OCI-LY3 (cell line): ENCODE measurements at regions not wholly inside any gene's neighbourhood (a gene's known extent, or its start where the extent isn't known, plus 50 kb on each side); places are given as distances from the start of the nearest gene placed in this dataset.

Source experiments
- H2AFZ ChIP-seq: fragments of 200-600, 300-600 bp; shearing (Covaris generic); 2 replicates; pipeline ENCODE4 v1.6.0; 2014; ENCODE audit warnings: antibody characterized with exemption, low read depth, low read length
- H3K27ac ChIP-seq: fragments of 200-600, 300-600 bp; sonication (generic); 2 replicates; pipeline ENCODE4 v1.5.1; 2014; ENCODE audit warnings: mild to moderate bottlenecking, low read length, moderate library complexity, mixed read lengths
- H3K27me3 ChIP-seq: fragments of 200-600, 300-600 bp; sonication (generic); 2 replicates; pipeline ENCODE4 v1.6.1; 2014; ENCODE audit warnings: low read depth, low read length, mixed read lengths
- H3K36me3 ChIP-seq: fragments of 200-600, 300-600 bp; sonication (generic); replicated peaks from 2 replicates; pipeline ENCODE3; 2014; ENCODE audit warnings: low read depth, low read length, mixed read lengths
- H3K4me1 ChIP-seq: fragments of 300-600, 200-600 bp; sonication (generic); 2 replicates; pipeline ENCODE4 v1.6.1; 2014; ENCODE audit warnings: low read length, mixed read lengths
- H3K4me2 ChIP-seq: fragments of 200-600, 300-600 bp; sonication (generic); 2 replicates; pipeline ENCODE4 v1.6.1; 2014; ENCODE audit warnings: low read length, mixed read lengths
- H3K4me3 ChIP-seq: fragments of 300-600, 200-600 bp; sonication (generic); 2 replicates; pipeline ENCODE4 v1.5.1; 2014; ENCODE audit warnings: antibody characterized with exemption, mild to moderate bottlenecking, low read length, moderate library complexity
- H3K79me2 ChIP-seq: fragments of 300-600, 200-600 bp; shearing (Covaris generic); 2 replicates; pipeline ENCODE4 v1.6.1; 2014; ENCODE audit warnings: mild to moderate bottlenecking, low read length, mixed read lengths
- H3K9ac ChIP-seq: fragments of 300-600, 200-600 bp; shearing (Covaris generic); 2 replicates; pipeline ENCODE4 v1.6.0; 2014; ENCODE audit warnings: mild to moderate bottlenecking, low read length, moderate library complexity
- H3K9me3 ChIP-seq: fragments of 200-600, 300-600 bp; shearing (Covaris generic); 2 replicates; pipeline ENCODE4 v1.6.1; 2014; ENCODE audit warnings: low read length, mixed read lengths; ENCODE audit not compliant: insufficient read depth
- H4K20me1 ChIP-seq: fragments of 200-600, 300-600 bp; sonication (generic); 2 replicates; pipeline ENCODE4 v1.6.1; 2016; ENCODE audit warnings: low read length, mixed read lengths; ENCODE audit not compliant: insufficient read depth
- CTCF ChIP-seq: fragments of 200-600, 300-600 bp; sonication (generic); IDR thresholded peaks from 2 replicates; pipeline ENCODE4 v1.5.1; 2014; ENCODE audit warnings: antibody characterized with exemption, low read length, low read depth
- EZH2phosphoT487 ChIP-seq: fragments of 200-600 bp; shearing (Covaris generic); IDR thresholded peaks from 2 replicates; pipeline ENCODE4 v1.6.1; 2018; ENCODE audit warnings: antibody characterized with exemption, mixed run types, low read depth

GRCh38 chr2:220104871-220105351, 477.5 kb downstream of the SLC4A3 start:
- Histone ChIP-seq H3K9me3 (no peaks in the 10 kb centered on the region), H2AFZ (no peak overlapping the region), H3K4me3 (no peak overlapping the region), H4K20me1 (no peaks in the 10 kb centered on the region), H3K79me2 (no peaks in the 10 kb centered on the region), H3K36me3 (no peaks in the 10 kb centered on the region), H3K4me1 (peaks cover 8% of the 10 kb centered on the region), H3K27ac (no peak overlapping the region), H3K9ac (no peak overlapping the region), H3K27me3 (no peaks in the 10 kb centered on the region), H3K4me2 (peak overlapping the region; percentile 18; the same call in 1 of the 2 replicates)
- TF ChIP-seq EZH2phosphoT487: no peak
- no peak for TF ChIP-seq CTCF

GRCh38 chr2:220106065-220106464, 478.6 kb downstream of the SLC4A3 start:
- Histone ChIP-seq H2AFZ (no peak overlapping the region), H3K9ac (no peak overlapping the region), H3K4me3 (no peak overlapping the region), H3K9me3 (no peaks in the 10 kb centered on the region), H3K27me3 (no peaks in the 10 kb centered on the region), H4K20me1 (no peaks in the 10 kb centered on the region), H3K27ac (no peak overlapping the region), H3K36me3 (no peaks in the 10 kb centered on the region), H3K4me2 (no peak overlapping the region), H3K79me2 (no peaks in the 10 kb centered on the region), H3K4me1 (peaks cover 8% of the 10 kb centered on the region)
- TF ChIP-seq EZH2phosphoT487 (no peak), CTCF (no peak)

DNA sequence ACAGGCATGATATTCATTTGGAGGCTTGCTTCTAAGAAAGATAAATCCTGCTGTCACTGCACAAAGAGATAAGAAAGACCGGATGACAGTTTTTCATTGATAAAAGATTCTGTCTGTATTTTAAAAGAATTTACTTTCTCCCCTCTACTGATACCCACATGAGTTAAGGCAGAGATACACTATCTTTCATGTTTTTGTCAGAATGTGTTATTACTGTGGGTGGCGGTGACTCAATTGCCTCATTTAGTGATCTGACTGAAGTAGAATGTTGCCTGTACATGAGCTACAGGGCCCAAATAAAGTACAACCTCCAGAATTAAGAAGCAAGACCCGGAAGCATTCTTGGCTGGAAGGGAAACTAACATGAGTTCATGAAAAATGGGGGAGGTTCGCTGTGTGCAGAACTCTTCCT, 480.0 kb downstream of the SLC4A3 start:
- H3K4me2 ChIP-seq: no peak overlapping the region
- H3K9me3 ChIP-seq: no peaks in the 10 kb centered on the region
- H4K20me1 ChIP-seq: no peaks in the 10 kb centered on the region
- H3K27ac ChIP-seq: no peak overlapping the region
- H3K4me3 ChIP-seq: no peak overlapping the region
- TF ChIP-seq CTCF (no peak), EZH2phosphoT487 (no peak)
- no peak overlapping the region for H3K9ac ChIP-seq
- H3K36me3 ChIP-seq: no peaks in the 10 kb centered on the region
- no peaks in the 10 kb centered on the region for H3K27me3 ChIP-seq
- no peak overlapping the region for H2AFZ ChIP-seq
- H3K4me1 ChIP-seq: peaks cover 8% of the 10 kb centered on the region
- H3K79me2 ChIP-seq: no peaks in the 10 kb centered on the region

- H3K36me3 ChIP-seq: no peaks in the 10 kb centered on the region
- H3K79me2 ChIP-seq: no peaks in the 10 kb centered on the region
- H3K27ac ChIP-seq: no peak overlapping the region
- no peaks in the 10 kb centered on the region for H3K4me1 ChIP-seq
- H4K20me1 ChIP-seq: no peaks in the 10 kb centered on the region
- H3K4me2 ChIP-seq: no peak overlapping the region
- no peak for TF ChIP-seq CTCF
- no peak for TF ChIP-seq EZH2phosphoT487
- H3K27me3 ChIP-seq: no peaks in the 10 kb centered on the region
- H3K9ac ChIP-seq: no peak overlapping the region
- H3K9me3 ChIP-seq: no peaks in the 10 kb centered on the region
- H2AFZ ChIP-seq: no peak overlapping the region
- no peak overlapping the region for H3K4me3 ChIP-seq
These were observed 487.0 kb downstream of the SLC4A3 start for GRCh38 chr2:220114443-220114842.
